ENCODE measurements at regions not wholly inside any gene's neighbourhood (a gene's known extent, or its start where the extent isn't known, plus 50 kb on each side); places are given as distances from the start of the nearest gene placed in this dataset.
"Not testable (repeated sequence)": the region's sequence is repeated elsewhere in the genome, so short reads cannot be mapped to it uniquely, and the experiment has no call there.

GRCh38 chr12:73139642-73140041 lies 867.5 kb downstream of the TRHDE start:
- not testable (repeated sequence) for TF ChIP-seq CTCF (IDR thresholded peaks at IDR 0.05; ENCODE audit: low read depth, low read length, poor library complexity, severe bottlenecking); EZH2phosphoT487 (IDR thresholded peaks at IDR 0.05; ENCODE audit: borderline replicate concordance, low read length)

Measured in DOHH2 (cell line).